ENCODE measurements at regions not wholly inside any gene's neighbourhood (a gene's known extent, or its start where the extent isn't known, plus 50 kb on each side); places are given as distances from the start of the nearest gene placed in this dataset.

DNA sequence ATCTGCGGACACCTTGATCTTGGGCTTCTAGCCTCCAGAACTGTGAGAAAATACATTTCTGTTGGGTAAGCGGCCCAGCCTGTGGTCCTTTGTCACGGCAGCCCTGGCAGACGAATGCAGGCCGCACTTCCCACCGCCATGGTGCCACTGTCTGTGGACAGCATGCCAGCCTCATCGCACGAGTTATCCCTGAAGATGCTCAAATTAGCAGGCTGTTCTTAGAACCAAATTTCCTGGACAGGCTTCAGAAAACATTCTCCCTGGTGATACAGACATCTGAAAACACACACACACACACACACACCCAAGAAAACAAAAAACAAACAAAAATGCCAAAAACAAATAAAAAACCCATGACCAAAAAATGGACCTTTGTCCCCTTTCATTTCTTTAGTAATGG lies 343.5 kb upstream of the GATB start:
- TF ChIP-seq, protein P1, sequence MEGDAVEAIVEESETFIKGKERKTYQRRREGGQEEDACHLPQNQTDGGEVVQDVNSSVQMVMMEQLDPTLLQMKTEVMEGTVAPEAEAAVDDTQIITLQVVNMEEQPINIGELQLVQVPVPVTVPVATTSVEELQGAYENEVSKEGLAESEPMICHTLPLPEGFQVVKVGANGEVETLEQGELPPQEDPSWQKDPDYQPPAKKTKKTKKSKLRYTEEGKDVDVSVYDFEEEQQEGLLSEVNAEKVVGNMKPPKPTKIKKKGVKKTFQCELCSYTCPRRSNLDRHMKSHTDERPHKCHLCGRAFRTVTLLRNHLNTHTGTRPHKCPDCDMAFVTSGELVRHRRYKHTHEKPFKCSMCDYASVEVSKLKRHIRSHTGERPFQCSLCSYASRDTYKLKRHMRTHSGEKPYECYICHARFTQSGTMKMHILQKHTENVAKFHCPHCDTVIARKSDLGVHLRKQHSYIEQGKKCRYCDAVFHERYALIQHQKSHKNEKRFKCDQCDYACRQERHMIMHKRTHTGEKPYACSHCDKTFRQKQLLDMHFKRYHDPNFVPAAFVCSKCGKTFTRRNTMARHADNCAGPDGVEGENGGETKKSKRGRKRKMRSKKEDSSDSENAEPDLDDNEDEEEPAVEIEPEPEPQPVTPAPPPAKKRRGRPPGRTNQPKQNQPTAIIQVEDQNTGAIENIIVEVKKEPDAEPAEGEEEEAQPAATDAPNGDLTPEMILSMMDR (IDR thresholded peaks at IDR 0.05; ENCODE audit: low read depth, low read length) = no peak
- TF ChIP-seq POLR2A (IDR thresholded peaks at IDR 0.05; ENCODE audit: extremely low read depth, insufficient read length) (no peak), MYC (IDR thresholded peaks at IDR 0.05; ENCODE audit: low read depth, low read length) (no peak)

All from NB4 (cell line).